ENCODE measurements at regions not wholly inside any gene's neighbourhood (a gene's known extent, or its start where the extent isn't known, plus 50 kb on each side); places are given as distances from the start of the nearest gene placed in this dataset.

DNA sequence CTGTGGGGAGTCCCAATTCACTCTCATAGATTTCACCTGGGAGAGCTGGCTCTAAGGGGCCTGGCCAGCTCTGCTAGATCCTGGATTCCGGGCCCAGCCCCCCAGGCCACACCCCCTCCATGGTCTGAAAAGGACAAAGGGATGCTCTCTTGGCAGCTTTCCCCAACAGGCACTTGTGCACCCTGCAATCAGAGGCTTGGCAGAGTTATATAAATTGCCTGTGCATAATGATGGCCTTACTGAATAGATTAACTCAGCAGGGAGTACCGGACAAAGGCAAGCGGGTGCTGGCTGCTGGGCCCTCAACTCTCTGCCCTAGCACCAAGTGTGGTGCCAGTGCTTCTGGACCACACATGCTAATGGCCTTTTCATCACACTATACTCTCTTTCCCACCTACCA is 461.6 kb downstream of the BUD13 start:
- no peak for DNase-seq (ENCODE audit: low spot score)

GRCh38 chr11:116310698-116311097 is 462.1 kb downstream of the BUD13 start:
- DNase-seq (ENCODE audit: low spot score) = no peak

GRCh38 chr11:116310226-116310625 is 462.6 kb downstream of the BUD13 start:
- no peak for DNase-seq (ENCODE audit: low spot score)

- DNase-seq (ENCODE audit: low spot score) = no peak
Measured at GRCh38 chr11:116309446-116309845, 463.3 kb downstream of the BUD13 start.

DNA sequence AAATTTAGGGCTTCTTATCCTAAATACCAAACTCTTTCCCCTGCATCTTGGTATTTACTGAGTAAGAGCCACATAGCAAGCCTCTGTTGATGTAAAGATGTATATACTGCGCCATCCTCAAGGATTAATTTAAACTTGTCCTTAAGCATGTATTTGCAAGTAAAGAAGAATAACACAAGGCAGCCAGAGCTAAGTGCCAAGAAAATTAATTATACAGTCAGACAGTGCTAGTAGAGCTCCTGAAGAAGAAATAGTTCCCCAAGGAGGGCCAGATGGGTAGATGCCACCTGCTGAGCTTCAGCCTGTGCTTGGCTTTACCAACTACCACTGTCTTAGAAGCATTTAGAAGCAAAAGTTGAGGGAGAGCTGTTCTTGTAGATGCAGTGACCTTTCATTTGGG is 470.0 kb downstream of the BUD13 start:
- DNase-seq (ENCODE audit: low spot score) = no peak

GRCh38 chr11:116301141-116301540 is 471.6 kb downstream of the BUD13 start:
- no peak for DNase-seq (ENCODE audit: low spot score)

DNA sequence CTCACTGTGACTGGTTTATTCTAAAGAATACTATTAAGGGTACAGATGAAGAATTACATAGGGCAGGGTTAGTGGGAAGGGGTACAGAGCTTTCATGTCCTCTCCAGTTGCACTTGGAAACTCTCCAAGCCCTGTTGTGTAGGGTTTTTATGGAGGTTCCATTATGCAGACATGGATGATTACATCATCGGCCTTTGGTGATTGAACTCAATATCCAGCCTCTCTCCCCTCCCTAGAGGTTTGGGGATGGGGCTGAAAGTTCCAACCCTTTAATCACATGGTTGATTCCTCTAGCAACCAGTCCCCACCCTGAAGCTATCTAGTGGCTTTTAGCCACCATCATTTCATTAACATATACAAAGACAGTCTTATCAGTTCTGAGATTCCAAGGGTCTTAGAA is 472.6 kb downstream of the BUD13 start:
- no peak for DNase-seq (ENCODE audit: low spot score)

DNA sequence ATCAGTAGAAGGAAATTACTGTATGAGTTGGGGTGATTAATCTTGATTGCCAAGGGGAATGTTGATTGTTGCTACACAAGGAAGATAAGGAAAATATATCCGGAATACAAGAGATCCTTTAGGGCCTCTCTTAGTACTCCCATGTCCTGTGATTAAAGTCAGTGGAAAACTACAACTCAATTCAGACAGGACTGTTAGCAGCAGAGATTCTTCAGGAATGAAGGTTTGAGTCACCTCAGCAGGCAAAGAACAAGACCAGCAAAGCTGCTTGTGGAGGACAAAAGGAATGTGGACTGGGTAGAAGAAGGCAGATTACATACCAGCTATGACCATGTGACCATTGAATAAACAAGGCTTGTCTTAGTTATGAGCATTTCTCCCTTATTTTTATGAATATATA is 478.2 kb downstream of the BUD13 start:
- no peak for DNase-seq (ENCODE audit: low spot score)

DNA sequence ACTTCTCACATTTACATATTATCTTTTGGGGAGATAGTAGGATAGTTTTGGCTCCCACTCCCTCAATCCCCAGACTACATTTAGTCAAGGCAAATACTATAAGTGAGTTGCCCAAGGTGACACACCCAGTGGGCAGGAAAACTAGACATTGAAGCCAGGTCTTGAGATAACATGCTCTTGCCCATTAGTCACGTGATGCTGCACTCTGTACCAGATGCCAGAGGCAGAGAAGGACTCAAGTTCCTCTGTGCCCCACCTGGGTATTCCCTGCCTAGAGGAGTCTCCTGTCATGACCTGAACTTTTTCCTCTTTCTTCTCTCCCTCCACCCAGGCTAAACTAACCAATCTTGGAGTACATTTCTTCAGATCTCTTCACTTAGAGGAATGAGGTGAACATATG is 484.9 kb downstream of the BUD13 start:
- no peak for DNase-seq (ENCODE audit: low spot score)

- DNase-seq (ENCODE audit: low spot score) = no peak
Measured at GRCh38 chr11:116285026-116285425, 487.8 kb downstream of the BUD13 start.

DNA sequence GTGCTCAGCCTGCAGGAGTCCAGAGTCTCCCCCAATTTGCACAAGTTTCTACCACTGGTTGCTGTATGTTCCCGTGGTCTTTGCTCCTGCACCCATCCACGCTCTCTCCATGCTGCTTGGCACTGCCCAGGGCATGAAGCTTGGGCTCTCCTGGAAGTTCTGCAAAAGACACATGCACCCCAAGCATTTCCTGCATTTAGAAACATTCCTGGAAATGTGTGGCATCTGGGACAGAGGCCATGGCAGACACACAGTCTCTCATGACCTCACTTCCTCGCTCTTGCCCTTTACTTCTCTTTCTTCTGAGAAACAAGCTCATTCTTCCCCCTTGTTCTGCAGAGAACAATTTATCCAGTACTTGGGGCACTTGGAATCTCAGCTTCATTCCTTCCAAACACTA is 489.5 kb downstream of the BUD13 start:
- no peak for DNase-seq (ENCODE audit: low spot score)

- no peak for DNase-seq (ENCODE audit: low spot score)
Measured at GRCh38 chr11:116282481-116282880, 490.3 kb downstream of the BUD13 start.

- DNase-seq (ENCODE audit: low spot score) = no peak
Measured at GRCh38 chr11:116281173-116282160, 491.3 kb downstream of the BUD13 start.

DNA sequence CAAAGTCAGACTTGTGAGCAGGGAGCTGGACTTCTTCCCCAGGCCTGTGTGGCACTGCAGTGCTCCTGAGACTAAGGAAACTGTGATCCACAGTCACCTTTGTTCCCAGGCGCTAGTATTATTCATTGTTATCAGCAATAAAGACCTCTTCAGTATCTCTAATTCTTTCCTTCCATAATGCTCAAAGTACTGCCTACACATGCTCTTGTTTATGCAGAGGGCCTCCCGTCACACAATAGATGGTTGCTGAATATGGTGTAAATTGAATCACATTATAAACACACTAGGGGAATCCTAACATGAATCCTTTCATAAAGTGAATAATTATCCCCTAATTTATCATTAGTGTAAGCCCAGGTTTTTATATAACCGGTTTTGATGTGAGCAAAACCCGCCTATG is 493.3 kb downstream of the BUD13 start:
- no peak for DNase-seq (ENCODE audit: low spot score)

- no peak for DNase-seq (ENCODE audit: low spot score)
Measured at GRCh38 chr11:116278076-116278475, 494.7 kb downstream of the BUD13 start.

DNA sequence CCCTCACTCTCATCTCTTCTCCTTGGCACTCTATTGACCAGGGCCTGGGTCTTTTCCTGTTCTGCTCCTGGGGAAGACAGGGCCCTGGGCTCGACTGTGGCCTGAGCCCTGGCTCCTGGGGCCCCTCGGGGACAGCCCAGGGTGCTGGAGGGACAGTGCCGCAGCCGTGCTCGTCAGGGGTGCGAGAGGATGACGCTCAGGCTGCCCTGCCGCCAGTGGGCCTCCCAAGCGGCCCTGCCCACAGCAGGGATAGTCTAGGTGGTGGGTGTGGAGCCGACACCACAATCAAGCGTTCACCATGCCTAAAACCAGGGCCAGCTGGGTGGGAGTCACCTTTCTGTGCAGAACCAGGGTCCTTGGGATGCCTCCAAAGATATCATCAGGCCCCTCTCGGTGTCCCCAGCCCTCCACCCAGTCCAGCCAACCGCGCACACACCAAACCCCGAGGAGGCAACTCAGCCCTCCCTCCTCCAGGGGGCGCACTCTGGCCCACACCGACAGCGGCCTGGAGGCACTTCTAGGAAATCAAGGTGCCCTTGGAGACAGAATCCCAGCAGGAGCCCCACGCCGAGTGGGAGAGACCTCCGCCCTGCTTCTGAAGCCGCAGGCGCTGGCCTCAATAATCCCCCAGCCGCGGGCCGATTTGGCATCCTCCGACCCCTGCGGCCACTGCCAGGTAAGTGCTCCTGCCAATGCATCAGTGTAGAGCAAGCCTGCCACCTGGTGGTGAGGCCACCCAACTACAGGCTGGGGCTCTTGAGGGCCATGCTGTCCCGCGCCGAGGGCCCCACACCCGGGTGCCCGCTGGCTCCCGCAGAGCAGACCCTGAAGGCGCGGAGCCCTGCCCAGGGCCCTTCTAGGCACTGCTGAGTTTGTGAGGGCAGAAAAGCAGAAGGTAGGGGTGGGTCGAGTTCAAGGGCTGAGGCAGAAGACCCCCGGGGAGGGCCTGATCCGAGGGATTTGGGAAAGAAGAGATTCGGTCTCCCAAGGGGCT is 496.4 kb downstream of the BUD13 start:
- no peak for DNase-seq (ENCODE audit: low spot score)

GRCh38 chr11:116275635-116276034 is 497.2 kb downstream of the BUD13 start:
- no peak for DNase-seq (ENCODE audit: low spot score)

DNA sequence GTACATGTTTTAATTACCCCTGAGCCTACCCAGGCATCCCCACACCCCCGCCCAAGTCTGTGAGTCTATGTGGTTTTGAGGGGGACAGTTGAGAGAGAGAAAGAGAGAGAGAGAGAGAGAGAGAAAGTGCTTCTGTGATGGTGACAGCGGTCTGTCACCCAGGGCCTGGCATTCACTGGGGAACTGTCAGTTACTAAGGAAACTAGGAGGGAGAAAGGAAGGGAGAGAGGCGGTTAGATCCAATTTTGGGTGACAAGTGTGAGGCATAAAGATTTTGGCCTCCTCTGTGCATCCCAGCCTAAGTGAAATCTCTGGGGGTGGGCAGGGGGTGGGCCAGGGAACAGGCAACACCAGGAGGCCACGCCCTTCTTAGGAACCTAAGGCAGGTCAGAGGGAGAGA is 498.3 kb downstream of the BUD13 start:
- DNase-seq (ENCODE audit: low spot score) = no peak

DNA sequence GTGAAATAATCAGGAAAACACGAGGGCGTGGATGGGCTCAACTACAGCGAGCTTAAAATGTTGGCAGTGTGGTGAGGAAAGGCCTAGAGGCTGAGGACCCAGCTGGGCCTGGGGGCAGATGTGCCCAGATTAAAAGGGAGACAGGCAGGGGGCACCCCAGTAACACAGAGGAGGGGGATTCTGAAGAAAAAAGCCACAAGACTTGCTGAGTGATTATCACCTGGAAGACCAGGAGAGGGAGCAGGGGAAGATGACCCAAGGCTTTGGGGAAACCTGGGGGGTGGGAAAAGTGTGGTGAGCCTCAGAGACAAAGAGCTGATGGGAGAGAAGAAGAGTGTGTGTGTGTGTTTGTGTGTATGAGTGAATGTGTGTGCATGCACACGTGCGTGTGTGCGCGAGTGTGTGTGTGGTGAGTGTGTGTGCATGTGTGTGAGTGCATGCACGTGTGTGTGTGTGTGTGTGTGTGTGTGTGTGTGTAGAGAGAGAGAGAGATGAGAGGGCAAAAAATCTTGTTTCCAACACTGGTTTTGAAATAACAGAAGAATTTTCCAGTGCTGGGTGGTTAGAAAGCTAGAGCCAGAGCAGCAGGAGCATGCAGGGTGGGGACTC is 500.5 kb downstream of the BUD13 start:
- DNase-seq (ENCODE audit: low spot score) = no peak

GRCh38 chr11:116271479-116271878 is 501.3 kb downstream of the BUD13 start:
- no peak for DNase-seq (ENCODE audit: low spot score)

DNA sequence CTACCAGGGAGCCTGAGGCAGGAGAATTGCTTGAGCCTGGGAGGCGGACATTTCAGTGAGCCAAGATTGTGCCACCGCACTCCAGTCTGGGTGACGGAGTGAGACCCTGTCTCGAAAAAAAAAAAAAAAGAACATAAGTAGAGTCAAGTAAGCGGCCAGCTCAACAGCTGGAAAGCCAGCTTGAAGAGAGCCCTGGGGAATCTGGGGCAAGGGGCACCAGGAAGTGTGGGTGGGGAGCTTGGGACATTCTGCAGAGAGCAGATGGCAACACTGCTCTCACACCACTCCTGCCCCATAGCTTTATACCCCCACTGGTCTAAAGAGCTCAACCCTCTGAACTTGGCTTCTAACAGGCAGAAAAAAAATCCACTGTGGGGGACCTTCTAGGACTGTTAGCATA is 505.6 kb downstream of the BUD13 start:
- no peak for DNase-seq (ENCODE audit: low spot score)

GRCh38 chr11:116263770-116264169 is 509.0 kb downstream of the BUD13 start:
- DNase-seq (ENCODE audit: low spot score) = no peak
